ENCODE measurements at regions not wholly inside any gene's neighbourhood (a gene's known extent, or its start where the extent isn't known, plus 50 kb on each side); places are given as distances from the start of the nearest gene placed in this dataset.

GRCh38 chr6:145244349-145245100 lies 490.8 kb downstream of the EPM2A start:
- FAIRE-seq (no peak), ATAC-seq (peak; percentile 47; the same call in 2 of the 3 replicates), DNase-seq (ENCODE audit: low spot score) (peak; percentile 15)
- H3K36me3 ChIP-seq (replicated peaks in 1 of 2; ENCODE audit: control insufficient read depth in 1 of 2, insufficient read depth in 2 of 2, low read length in 2 of 2) = no peaks in the 10 kb centered on the region
- H3K9me3 ChIP-seq (ENCODE audit: low read length) = no peaks in the 10 kb centered on the region
- H3K79me2 ChIP-seq (ENCODE audit: insufficient read depth, low read length) = no peaks in the 10 kb centered on the region
- no peak overlapping the region for H3K9ac ChIP-seq (ENCODE audit: insufficient read depth, low read depth, low read length)
- H3K4me3 ChIP-seq (replicated peaks in 1 of 3; ENCODE audit: insufficient read depth in 1 of 3, low read depth in 2 of 3, low read length in 3 of 3) = no peak overlapping the region
- ChIA-PET POLR2A (no interaction called here), CTCF (ENCODE audit: low intra/inter-chr PET ratio, low total read pairs) (no interaction called here)
- 14% methylated on average over 3 of the region's 3 CpGs for WGBS (ENCODE audit: low lambda C conversion rate)
- H3K4me2 ChIP-seq (ENCODE audit: low read depth, low read length) = peak overlapping the region; percentile 48
- no peak overlapping the region for H2AFZ ChIP-seq (ENCODE audit: low read length)
- no peaks in the 10 kb centered on the region for H4K20me1 ChIP-seq (ENCODE audit: insufficient read depth, low read length)
- no peak overlapping the region for H3K27ac ChIP-seq (ENCODE audit: extremely low read length, insufficient read depth, low read length)
- H3K27me3 ChIP-seq (ENCODE audit: control insufficient read depth in 1 of 2, insufficient read depth in 2 of 2, low read length in 2 of 2) = no peaks in the 10 kb centered on the region
- in situ Hi-C loops (cut with HindIII; ENCODE audit: extremely low pct_ligation_motif_present, low pct_unique_long_range_greater_than_20kb) = no loop called here
- BruUV-seq (replicated peaks) = no TSS peak
- H3K4me1 ChIP-seq (ENCODE audit: insufficient read depth, low read length) = peaks cover 38% of the 10 kb centered on the region
- intact Hi-C loops (cut with micrococcal nuclease; ENCODE audit: unreplicated experiment) = no loop called here
- TF ChIP-seq CREM (IDR thresholded peaks at IDR 0.05) (no peak), CREM (CRISPR knock-in tag; IDR thresholded peaks at IDR 0.05) (no peak), ARID5B (CRISPR knock-in tag; IDR thresholded peaks at IDR 0.05) (0 out of 2 replicates have a peak, but pooled peaks have one; percentile 15), TBX3 (IDR thresholded peaks at IDR 0.05; ENCODE audit: borderline replicate concordance) (no peak), ARID3A (IDR thresholded peaks at IDR 0.05; ENCODE audit: low read depth, low read length) (0 out of 2 replicates have a peak, but pooled peaks have one; percentile 21), ZNF644 (CRISPR knock-in tag; IDR thresholded peaks at IDR 0.05; ENCODE audit: low read depth) (0 out of 2 replicates have a peak, but pooled peaks have one; percentile 21), ARNT2 (CRISPR knock-in tag; IDR thresholded peaks at IDR 0.05; ENCODE audit: low read depth) (no peak), ZNF660 (CRISPR knock-in tag; IDR thresholded peaks at IDR 0.05; ENCODE audit: borderline replicate concordance, low read depth) (no peak), ZC3H4 (CRISPR knock-in tag; IDR thresholded peaks at IDR 0.05; ENCODE audit: borderline replicate concordance) (no peak), ZNF496 (CRISPR knock-in tag; IDR thresholded peaks at IDR 0.05; ENCODE audit: insufficient replicate concordance) (no peak), SOX6 (IDR thresholded peaks at IDR 0.05) (no peak), SOX6 (CRISPR knock-in tag; IDR thresholded peaks at IDR 0.05) (no peak), AHR (CRISPR knock-in tag; IDR thresholded peaks at IDR 0.05) (no peak), GATAD2A (CRISPR knock-in tag; IDR thresholded peaks at IDR 0.05) (no peak), HNF4A (CRISPR knock-in tag; IDR thresholded peaks at IDR 0.05) (peak; percentile 53; the same call in 1 of the 2 replicates), E2F1 (CRISPR knock-in tag; IDR thresholded peaks at IDR 0.05) (no peak), KDM2A (CRISPR knock-in tag; IDR thresholded peaks at IDR 0.05; ENCODE audit: borderline replicate concordance, low read depth) (no peak), CEBPG (CRISPR knock-in tag; IDR thresholded peaks at IDR 0.05) (peak; percentile 38; the same call in 1 of the 2 replicates), KAT8 (CRISPR knock-in tag; IDR thresholded peaks at IDR 0.05) (no peak), SIX4 (CRISPR knock-in tag; IDR thresholded peaks at IDR 0.05) (no peak), RFXANK (CRISPR knock-in tag; IDR thresholded peaks at IDR 0.05) (no peak)

All from HepG2 (cell line).